DOHH2 (cell line): ENCODE measurements at regions not wholly inside any gene's neighbourhood (a gene's known extent, or its start where the extent isn't known, plus 50 kb on each side); places are given as distances from the start of the nearest gene placed in this dataset.
"Not testable (repeated sequence)": the region's sequence is repeated elsewhere in the genome, so short reads cannot be mapped to it uniquely, and the experiment has no call there.

Experiments
- H3F3A ChIP-seq: fragments of 200-600 bp; sonication (generic), shearing (Covaris generic); 2 replicates; pipeline ENCODE4 v1.6.0; 2016; ENCODE audit warnings: antibody characterized with exemption, mild to moderate bottlenecking; ENCODE audit not compliant: control insufficient read depth, insufficient read depth
- H3K27ac ChIP-seq: fragments of 200-600 bp; sonication (generic); 2 replicates; pipeline ENCODE4 v1.5.1; 2014; ENCODE audit warnings: low read depth, mild to moderate bottlenecking, low read length, moderate library complexity
- H3K27me3 ChIP-seq: fragments of 200-600 bp; sonication (generic); 2 replicates; pipeline ENCODE4 v1.6.1; 2014; ENCODE audit warnings: mild to moderate bottlenecking, low read length, mixed read lengths; ENCODE audit not compliant: control insufficient read depth
- H3K36me3 ChIP-seq: fragments of 200-600 bp; sonication (generic); 2 replicates; pipeline ENCODE4 v1.6.1; 2014; ENCODE audit warnings: mild to moderate bottlenecking, low read length, moderate library complexity, mixed read lengths; ENCODE audit not compliant: control insufficient read depth
- H3K4me1 ChIP-seq: fragments of 200-600 bp; sonication (generic); 2 replicates; pipeline ENCODE4 v1.6.1; 2014; ENCODE audit warnings: mild to moderate bottlenecking, low read length, mixed read lengths; ENCODE audit not compliant: control insufficient read depth
- H3K4me2 ChIP-seq: fragments of 200-600 bp; sonication (generic); 2 replicates; pipeline ENCODE4 v1.6.0; 2014; ENCODE audit warnings: mild to moderate bottlenecking, low read length, moderate library complexity
- H3K4me3 ChIP-seq: fragments of 200-600 bp; sonication (generic); 2 replicates; pipeline ENCODE4 v1.5.1; 2014; ENCODE audit warnings: mild to moderate bottlenecking, low read length, mixed read lengths
- H3K79me2 ChIP-seq: fragments of 200-600 bp; sonication (generic); 2 replicates; pipeline ENCODE4 v1.6.1; 2014; ENCODE audit warnings: mild to moderate bottlenecking, low read length, mixed read lengths; ENCODE audit not compliant: control insufficient read depth
- H3K9me2 ChIP-seq: fragments of 200-600 bp; sonication (generic); replicated peaks from 2 replicates; pipeline ENCODE4 v1.6.1; 2014; ENCODE audit warnings: mild to moderate bottlenecking, low read length, mixed read lengths; ENCODE audit not compliant: control insufficient read depth
- H3K9me3 ChIP-seq: fragments of 200-600 bp; sonication (generic); 2 replicates; pipeline ENCODE4 v1.6.1; 2014; ENCODE audit warnings: antibody characterized with exemption, low read length, mixed read lengths; ENCODE audit not compliant: control insufficient read depth, insufficient read depth
- H4K20me1 ChIP-seq: fragments of 200-600 bp; sonication (generic); 2 replicates; pipeline ENCODE4 v1.6.0; 2014; ENCODE audit warnings: low read depth, mild to moderate bottlenecking, antibody characterized with exemption, low read length, moderate library complexity; ENCODE audit not compliant: control insufficient read depth, insufficient read depth
- EZH2phosphoT487 ChIP-seq: fragments of 200-600 bp; sonication (generic); IDR thresholded peaks from 2 replicates; pipeline ENCODE4 v1.6.1; 2017; ENCODE audit warnings: borderline replicate concordance, mild to moderate bottlenecking, antibody characterized with exemption, low read length, moderate library complexity, mixed read lengths
- TF ChIP-seq, protein P1 (sequence below): fragments of 200-600 bp; sonication (generic); IDR thresholded peaks from one replicate; pipeline ENCODE4 v1.5.1; 2014; ENCODE audit warnings: antibody characterized with exemption, mild to moderate bottlenecking, low read depth, low read length; ENCODE audit not compliant: poor library complexity, severe bottlenecking

GRCh38 chrX:144732588-144732987 lies 514.7 kb upstream of the SPANXN1 start:
- Histone ChIP-seq H3F3A (no peaks in the 10 kb centered on the region), H3K27ac (no peak overlapping the region), H4K20me1 (no peaks in the 10 kb centered on the region), H3K27me3 (no peaks in the 10 kb centered on the region), H3K9me2 (no peaks in the 10 kb centered on the region), H3K4me2 (no peak overlapping the region), H3K9me3 (no peaks in the 10 kb centered on the region), H3K4me3 (no peak overlapping the region), H3K36me3 (no peaks in the 10 kb centered on the region), H3K79me2 (no peaks in the 10 kb centered on the region), H3K4me1 (no peaks in the 10 kb centered on the region)
- TF ChIP-seq, protein P1, sequence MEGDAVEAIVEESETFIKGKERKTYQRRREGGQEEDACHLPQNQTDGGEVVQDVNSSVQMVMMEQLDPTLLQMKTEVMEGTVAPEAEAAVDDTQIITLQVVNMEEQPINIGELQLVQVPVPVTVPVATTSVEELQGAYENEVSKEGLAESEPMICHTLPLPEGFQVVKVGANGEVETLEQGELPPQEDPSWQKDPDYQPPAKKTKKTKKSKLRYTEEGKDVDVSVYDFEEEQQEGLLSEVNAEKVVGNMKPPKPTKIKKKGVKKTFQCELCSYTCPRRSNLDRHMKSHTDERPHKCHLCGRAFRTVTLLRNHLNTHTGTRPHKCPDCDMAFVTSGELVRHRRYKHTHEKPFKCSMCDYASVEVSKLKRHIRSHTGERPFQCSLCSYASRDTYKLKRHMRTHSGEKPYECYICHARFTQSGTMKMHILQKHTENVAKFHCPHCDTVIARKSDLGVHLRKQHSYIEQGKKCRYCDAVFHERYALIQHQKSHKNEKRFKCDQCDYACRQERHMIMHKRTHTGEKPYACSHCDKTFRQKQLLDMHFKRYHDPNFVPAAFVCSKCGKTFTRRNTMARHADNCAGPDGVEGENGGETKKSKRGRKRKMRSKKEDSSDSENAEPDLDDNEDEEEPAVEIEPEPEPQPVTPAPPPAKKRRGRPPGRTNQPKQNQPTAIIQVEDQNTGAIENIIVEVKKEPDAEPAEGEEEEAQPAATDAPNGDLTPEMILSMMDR = no peak
- no peak for TF ChIP-seq EZH2phosphoT487

- Histone ChIP-seq H3K4me1 (no peaks in the 10 kb centered on the region), H3K36me3 (no peaks in the 10 kb centered on the region), H3K27ac (no peak overlapping the region), H3K9me2 (no peaks in the 10 kb centered on the region), H4K20me1 (no peaks in the 10 kb centered on the region), H3K4me2 (no peak overlapping the region), H3K79me2 (no peaks in the 10 kb centered on the region), H3K4me3 (no peak overlapping the region), H3K9me3 (no peaks in the 10 kb centered on the region), H3F3A (no peaks in the 10 kb centered on the region), H3K27me3 (no peaks in the 10 kb centered on the region)
- no peak for TF ChIP-seq EZH2phosphoT487
- TF ChIP-seq, protein P1 = no peak
Observed at GRCh38 chrX:144738246-144738645, 509.1 kb upstream of the SPANXN1 start.

GRCh38 chrX:144768540-144768939 lies 478.8 kb upstream of the SPANXN1 start:
- Histone ChIP-seq H3K36me3 (no peaks in the 10 kb centered on the region), H4K20me1 (no peaks in the 10 kb centered on the region), H3K4me1 (no peaks in the 10 kb centered on the region), H3K4me3 (no peak overlapping the region), H3K27me3 (no peaks in the 10 kb centered on the region), H3K9me2 (no peaks in the 10 kb centered on the region), H3K9me3 (no peaks in the 10 kb centered on the region), H3K4me2 (no peak overlapping the region), H3K27ac (no peak overlapping the region), H3K79me2 (no peaks in the 10 kb centered on the region), H3F3A (no peaks in the 10 kb centered on the region)
- TF ChIP-seq, protein P1 = no peak
- no peak for TF ChIP-seq EZH2phosphoT487

DNA sequence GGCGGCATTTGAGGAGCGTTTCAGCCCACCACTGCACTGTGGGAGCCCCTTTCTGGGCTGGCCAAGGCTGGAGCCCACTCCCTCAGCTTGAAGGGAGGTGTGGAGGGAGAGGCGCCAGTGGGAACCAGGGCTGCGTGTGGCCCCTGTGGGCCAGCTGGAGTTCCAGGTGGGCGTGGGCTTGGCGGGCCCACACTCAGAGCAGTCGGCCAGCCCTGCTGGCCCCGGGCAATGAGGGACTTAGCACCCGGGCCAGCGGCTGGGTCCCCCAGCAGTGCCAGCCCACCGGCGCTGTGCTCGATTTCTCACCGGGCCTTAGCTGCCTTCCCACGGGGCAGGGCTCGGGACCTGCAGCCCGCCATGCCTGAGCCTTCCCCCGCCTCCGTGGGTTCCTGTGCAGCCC lies 463.8 kb upstream of the SPANXN1 start:
- not testable (repeated sequence) for H3K4me3 ChIP-seq, H3K9me3 ChIP-seq, H3K36me3 ChIP-seq

More for the DNA sequence above, 463.8 kb upstream of the SPANXN1 start:
- H3K27ac ChIP-seq, H3K4me1 ChIP-seq, H3F3A ChIP-seq, H3K9me2 ChIP-seq, H4K20me1 ChIP-seq, H3K4me2 ChIP-seq, H3K79me2 ChIP-seq, H3K27me3 ChIP-seq: not testable (repeated sequence)
